Middle frontal gyrus (tissue), 1 donor: ENCODE measurements at regions not wholly inside any gene's neighbourhood (a gene's known extent, or its start where the extent isn't known, plus 50 kb on each side); places are given as distances from the start of the nearest gene placed in this dataset.

Experiments
- DNase-seq: peaks from one replicate; pipeline ENCODE4 v3.0.0-alpha.2; 2015; ENCODE audit warnings: low spot score; ENCODE audit errors: extremely low spot score

GRCh38 chr5:86875539-86875938 lies 257.8 kb downstream of the COX7C start:
- DNase-seq, result no peak

- no peak for DNase-seq
Measured at GRCh38 chr5:86878250-86878649, 260.5 kb downstream of the COX7C start.

- peak; percentile 36 for DNase-seq
Measured at GRCh38 chr5:86879086-86879485, 261.3 kb downstream of the COX7C start.

GRCh38 chr5:86880344-86880743 lies 262.6 kb downstream of the COX7C start:
- DNase-seq, result no peak

- DNase-seq, result no peak
Measured at GRCh38 chr5:86880785-86881492, 263.2 kb downstream of the COX7C start.

- DNase-seq, result no peak
Measured at GRCh38 chr5:86881493-86882090, 263.9 kb downstream of the COX7C start.

GRCh38 chr5:86884608-86885007 lies 266.9 kb downstream of the COX7C start:
- no peak for DNase-seq

- DNase-seq, result no peak
Measured at GRCh38 chr5:86885011-86885410, 267.3 kb downstream of the COX7C start.

GRCh38 chr5:86885489-86886230 lies 267.9 kb downstream of the COX7C start:
- DNase-seq, result no peak

GRCh38 chr5:86890375-86890774 lies 272.6 kb downstream of the COX7C start:
- DNase-seq, result no peak

- DNase-seq, result no peak
Measured at GRCh38 chr5:86894056-86894455, 276.3 kb downstream of the COX7C start.

- DNase-seq, result no peak
Measured at GRCh38 chr5:86896916-86897315, 279.2 kb downstream of the COX7C start.

GRCh38 chr5:86909418-86910295 lies 291.9 kb downstream of the COX7C start:
- DNase-seq, result no peak

GRCh38 chr5:86917117-86917579 lies 299.4 kb downstream of the COX7C start:
- no peak for DNase-seq

- DNase-seq, result no peak
Measured at GRCh38 chr5:86918246-86918645, 300.5 kb downstream of the COX7C start.

- no peak for DNase-seq
Measured at GRCh38 chr5:86926033-86926432, 308.3 kb downstream of the COX7C start.

- DNase-seq, result no peak
Measured at GRCh38 chr5:86929123-86929766, 311.5 kb downstream of the COX7C start.

GRCh38 chr5:86951761-86952160 lies 315.9 kb upstream of the RASA1 start:
- no peak for DNase-seq

GRCh38 chr5:86964889-86965288 lies 302.8 kb upstream of the RASA1 start:
- DNase-seq, result no peak

- DNase-seq, result peak; percentile 27
Measured at GRCh38 chr5:86968301-86968753, 299.4 kb upstream of the RASA1 start.

GRCh38 chr5:86970361-86970760 lies 297.3 kb upstream of the RASA1 start:
- DNase-seq, result no peak
